Stomach (tissue), 8 donors: ENCODE measurements at regions not wholly inside any gene's neighbourhood (a gene's known extent, or its start where the extent isn't known, plus 50 kb on each side); places are given as distances from the start of the nearest gene placed in this dataset.

ENCODE experiments used
- DNase-seq, 2 donors: peaks; one replicate each; pipeline versions ENCODE4 v3.0.0 to v3.0.0-alpha.2; 2013 to 2019
- H3K27ac ChIP-seq, 5 donors: fragments of 200-600 bp in 4 of 5; sonication (generic) in 4 of 5; one replicate each; pipeline ENCODE4 v1.5.1; 2013 to 2019; ENCODE audit warnings: mild to moderate bottlenecking in 1 of 5, moderate library complexity in 1 of 5
- H3K27me3 ChIP-seq, 3 donors: fragments of 200-600 bp; sonication (generic); one replicate each; pipeline ENCODE4 v1.5.1; 2017 to 2019; ENCODE audit warnings: mixed run types in 1 of 3
- H3K36me3 ChIP-seq, 4 donors: fragments of 200-600 bp; sonication (generic); 1 replicate in 3 of 4; 2 replicates in 1 of 4; pipeline ENCODE4 v1.5.1; 2016 to 2019
- H3K4me1 ChIP-seq, 4 donors: fragments of 200-600 bp; sonication (generic); one replicate each; pipeline ENCODE4 v1.5.1; 2016 to 2019
- H3K4me3 ChIP-seq, 4 donors: fragments of 200-600 bp; sonication (generic) in 3 of 4; one replicate each; pipeline ENCODE4 v1.5.1; 2016 to 2019; ENCODE audit warnings: mild to moderate bottlenecking in 1 of 4
- H3K9me3 ChIP-seq, 4 donors: fragments of 200-600 bp; sonication (generic); one replicate each; pipeline ENCODE4 v1.5.1; 2016 to 2019
- EP300 ChIP-seq: sonication (generic); formaldehyde crosslinking; IDR thresholded peaks from one replicate; pipeline ENCODE4 v1.6.1; 2017; ENCODE audit warnings: antibody characterized with exemption
- POLR2A ChIP-seq, 4 donors: fragments of 450-650 bp; IDR thresholded peaks; one replicate each; pipeline ENCODE4 v1.6.1; 2016; ENCODE audit warnings: antibody characterized with exemption in 4 of 4, control low read depth in 2 of 4, mild to moderate bottlenecking in 1 of 4, moderate library complexity in 1 of 4
- POLR2AphosphoS5 ChIP-seq, 3 donors: sonication (generic); formaldehyde crosslinking; IDR thresholded peaks; one replicate each; pipeline ENCODE4 v1.6.1; 2016; ENCODE audit warnings: antibody characterized with exemption in 3 of 3
- WGBS, 5 donors: extraction: QIAGEN DNeasy Blood & Tissue Kit in 3 of 5; methylation state at CpG; one replicate each; pipeline versions ENCODE4 v1.1.5 to v1.1.7; 2013 to 2018; 5-methylcytosine and 5-hydroxymethylcytosine counted together
- intact Hi-C: fragments of 100-400 bp; cut with DNase I; formaldehyde crosslinking; loops from one replicate; pipeline ENCODE4 v1.15.1; 2023; ENCODE audit warnings: low total_unique reads
- TF ChIP-seq, protein P1 (sequence below), 7 experiments: fragments of 450-650 bp in 4 of 7; fragments of 200-600 bp in 3 of 7; sonication (generic) in 3 of 7; IDR thresholded peaks; one replicate each; pipeline ENCODE4 v1.5.1; 2016 to 2019; ENCODE audit warnings: antibody characterized with exemption in 7 of 7, control low read depth in 2 of 7, mild to moderate bottlenecking in 1 of 7
- donor health status: healthy with polysubstance abuse.
- donor health status: Bipolar disorder and iron deficiency.
- donor health status: healthy.

DNA sequence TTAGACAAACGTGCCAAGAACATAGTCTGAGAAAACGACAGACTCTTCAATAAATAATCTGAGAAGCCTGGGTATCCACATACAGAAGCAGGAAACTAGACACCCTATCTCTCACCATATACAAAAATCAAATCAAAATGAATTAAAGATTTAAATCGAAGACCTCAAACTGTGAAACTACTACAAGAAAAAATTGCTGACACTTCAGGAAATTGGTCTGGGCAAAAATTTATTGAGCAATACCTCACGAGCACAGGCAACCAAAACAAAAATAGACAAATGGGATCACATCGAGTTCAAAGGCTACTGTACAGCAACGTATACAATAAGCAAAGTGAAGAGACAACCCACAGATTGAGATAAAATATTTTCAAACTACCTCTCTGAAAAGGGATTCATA is 292.8 kb upstream of the RGS18 start:
- Histone ChIP-seq H3K36me3 (no peaks in the 10 kb centered on the region), H3K4me1 (no peaks in the 10 kb centered on the region), H3K4me3 (no peak overlapping the region), H3K9me3 (peaks cover 0 to 20% (median 5%) of the 10 kb centered on the region in 4 donors), H3K27ac (no peak overlapping the region), H3K27me3 (no peaks in the 10 kb centered on the region)
- WGBS, 5 donors: 66 to 80% (median 75%) methylated on average over 6 of the region's 6 CpGs
- TF ChIP-seq, protein P1, sequence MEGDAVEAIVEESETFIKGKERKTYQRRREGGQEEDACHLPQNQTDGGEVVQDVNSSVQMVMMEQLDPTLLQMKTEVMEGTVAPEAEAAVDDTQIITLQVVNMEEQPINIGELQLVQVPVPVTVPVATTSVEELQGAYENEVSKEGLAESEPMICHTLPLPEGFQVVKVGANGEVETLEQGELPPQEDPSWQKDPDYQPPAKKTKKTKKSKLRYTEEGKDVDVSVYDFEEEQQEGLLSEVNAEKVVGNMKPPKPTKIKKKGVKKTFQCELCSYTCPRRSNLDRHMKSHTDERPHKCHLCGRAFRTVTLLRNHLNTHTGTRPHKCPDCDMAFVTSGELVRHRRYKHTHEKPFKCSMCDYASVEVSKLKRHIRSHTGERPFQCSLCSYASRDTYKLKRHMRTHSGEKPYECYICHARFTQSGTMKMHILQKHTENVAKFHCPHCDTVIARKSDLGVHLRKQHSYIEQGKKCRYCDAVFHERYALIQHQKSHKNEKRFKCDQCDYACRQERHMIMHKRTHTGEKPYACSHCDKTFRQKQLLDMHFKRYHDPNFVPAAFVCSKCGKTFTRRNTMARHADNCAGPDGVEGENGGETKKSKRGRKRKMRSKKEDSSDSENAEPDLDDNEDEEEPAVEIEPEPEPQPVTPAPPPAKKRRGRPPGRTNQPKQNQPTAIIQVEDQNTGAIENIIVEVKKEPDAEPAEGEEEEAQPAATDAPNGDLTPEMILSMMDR (IDR thresholded peaks at IDR 0.05): no peak
- TF ChIP-seq EP300 (no peak), POLR2AphosphoS5 (IDR thresholded peaks at IDR 0.05) (no peak), POLR2A (IDR thresholded peaks at IDR 0.05) (no peak)
- no peak for DNase-seq
- intact Hi-C loops: no loop called here

DNA sequence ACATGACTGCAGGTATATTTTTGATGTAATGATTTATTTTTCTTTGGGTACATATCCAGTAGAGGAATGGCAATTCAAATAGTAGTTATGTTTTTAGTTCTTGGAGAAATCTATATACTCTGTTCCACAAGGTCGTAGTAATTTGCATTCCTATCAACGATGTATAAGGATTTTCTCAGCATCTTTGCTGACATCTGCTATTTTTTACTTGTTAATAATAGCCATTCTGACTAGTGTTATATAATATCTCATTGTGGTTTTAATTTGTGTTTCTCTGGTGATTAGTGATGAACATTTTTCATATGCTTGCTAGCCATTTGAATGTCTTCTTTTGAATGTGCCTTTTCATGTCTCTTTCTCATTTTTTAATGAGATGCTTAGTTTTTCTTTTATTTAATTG is 292.1 kb upstream of the RGS18 start:
- TF ChIP-seq, protein P1 (IDR thresholded peaks at IDR 0.05): no peak
- TF ChIP-seq POLR2A (IDR thresholded peaks at IDR 0.05) (no peak), EP300 (no peak), POLR2AphosphoS5 (IDR thresholded peaks at IDR 0.05) (no peak)
- intact Hi-C loops: no loop called here
- WGBS, 5 donors: 75 to 82% (median 79%) methylated on average over 2 of the region's 2 CpGs
- Histone ChIP-seq H3K9me3 (peaks cover 0 to 20% (median 5%) of the 10 kb centered on the region in 4 donors), H3K36me3 (no peaks in the 10 kb centered on the region), H3K4me3 (no peak overlapping the region), H3K4me1 (no peaks in the 10 kb centered on the region), H3K27me3 (no peaks in the 10 kb centered on the region), H3K27ac (no peak overlapping the region)
- DNase-seq: no peak

- intact Hi-C loops: no loop called here
- TF ChIP-seq, protein P1 (IDR thresholded peaks at IDR 0.05): no peak
- TF ChIP-seq POLR2AphosphoS5 (IDR thresholded peaks at IDR 0.05) (no peak), EP300 (no peak), POLR2A (IDR thresholded peaks at IDR 0.05) (no peak)
- DNase-seq: no peak
- Histone ChIP-seq H3K4me3 (no peak overlapping the region), H3K4me1 (no peaks in the 10 kb centered on the region), H3K36me3 (no peaks in the 10 kb centered on the region), H3K27me3 (no peaks in the 10 kb centered on the region), H3K9me3 (no peaks in the 10 kb centered on the region), H3K27ac (no peak overlapping the region)
- 72 to 82% (median 76%) methylated on average over 3 of the region's 3 CpGs for WGBS, 5 donors
Measured at GRCh38 chr1:191869790-191870312, 288.4 kb upstream of the RGS18 start.

GRCh38 chr1:191870490-191870889 is 287.8 kb upstream of the RGS18 start:
- TF ChIP-seq POLR2AphosphoS5 (IDR thresholded peaks at IDR 0.05) (no peak), EP300 (no peak), POLR2A (IDR thresholded peaks at IDR 0.05) (no peak)
- TF ChIP-seq, protein P1 (IDR thresholded peaks at IDR 0.05): no peak
- no peak overlapping the region for H3K4me3 ChIP-seq
- H3K27ac ChIP-seq: no peak overlapping the region
- no peaks in the 10 kb centered on the region for H3K27me3 ChIP-seq
- no peaks in the 10 kb centered on the region for H3K4me1 ChIP-seq
- H3K9me3 ChIP-seq: no peaks in the 10 kb centered on the region
- 79 to 87% (median 81%) methylated on average over 3 of the region's 3 CpGs for WGBS, 5 donors
- intact Hi-C loops: no loop called here
- DNase-seq: no peak
- H3K36me3 ChIP-seq: no peaks in the 10 kb centered on the region
